H9 (cell line): ENCODE measurements at regions not wholly inside any gene's neighbourhood (a gene's known extent, or its start where the extent isn't known, plus 50 kb on each side); places are given as distances from the start of the nearest gene placed in this dataset.

ENCODE experiments used
- DNase-seq: peaks from one replicate; pipeline ENCODE4 v3.0.0-alpha.2; 2017
- H2AFZ ChIP-seq: one replicate; pipeline ENCODE4 v1.6.1; 2013; ENCODE audit warnings: mild to moderate bottlenecking, low read length, control low read depth, moderate library complexity
- H2AK5ac ChIP-seq: 2 replicates; pipeline ENCODE4 v1.6.1; 2013; ENCODE audit warnings: low read length, control low read depth, mixed read lengths; ENCODE audit not compliant: insufficient read length
- H2BK120ac ChIP-seq: one replicate; pipeline ENCODE4 v1.6.1; 2013; ENCODE audit warnings: low read depth, mild to moderate bottlenecking, low read length, control low read depth, inconsistent platforms; ENCODE audit not compliant: poor library complexity, severe bottlenecking
- H2BK12ac ChIP-seq: 2 replicates; pipeline ENCODE4 v1.6.1; 2013; ENCODE audit warnings: low read length, control low read depth, mixed read lengths, low read depth; ENCODE audit not compliant: insufficient read length
- H2BK15ac ChIP-seq: 2 replicates; pipeline ENCODE4 v1.6.1; 2013; ENCODE audit warnings: low read depth, low read length, control low read depth
- H2BK20ac ChIP-seq: one replicate; pipeline ENCODE4 v1.6.1; 2013; ENCODE audit warnings: low read depth, mild to moderate bottlenecking, low read length, control low read depth, inconsistent platforms; ENCODE audit not compliant: poor library complexity, severe bottlenecking
- H2BK5ac ChIP-seq: 2 replicates; pipeline ENCODE4 v1.6.1; 2013; ENCODE audit warnings: low read length, control low read depth, mixed read lengths; ENCODE audit not compliant: insufficient read length
- H3K14ac ChIP-seq: 2 replicates; pipeline ENCODE4 v1.6.1; 2013; ENCODE audit warnings: low read length, control low read depth; ENCODE audit not compliant: insufficient read depth
- H3K18ac ChIP-seq: 2 replicates; pipeline ENCODE4 v1.6.1; 2013; ENCODE audit warnings: low read depth, mild to moderate bottlenecking, mixed read lengths, low read length, control low read depth; ENCODE audit not compliant: insufficient read length
- H3K23ac ChIP-seq: 2 replicates; pipeline ENCODE4 v1.6.1; 2013; ENCODE audit warnings: low read length, control low read depth, mixed read lengths, low read depth; ENCODE audit not compliant: insufficient read length
- H3K23me2 ChIP-seq: 2 replicates; pipeline ENCODE4 v1.6.1; 2013; ENCODE audit warnings: low read depth, mild to moderate bottlenecking, mixed read lengths, low read length, control low read depth; ENCODE audit not compliant: insufficient read length, poor library complexity, severe bottlenecking
- H3K27ac ChIP-seq: 2 replicates; pipeline ENCODE4 v1.5.1; 2013; ENCODE audit warnings: low read length, control low read depth, mixed read lengths, low read depth; ENCODE audit not compliant: insufficient read length
- H3K27me3 ChIP-seq: 2 replicates; pipeline ENCODE4 v1.6.1; 2013; ENCODE audit warnings: low read length, control low read depth, inconsistent platforms; ENCODE audit not compliant: insufficient read depth
- H3K4ac ChIP-seq: 2 replicates; pipeline ENCODE4 v1.6.1; 2013; ENCODE audit warnings: low read depth, mild to moderate bottlenecking, control low read depth, inconsistent platforms, low read length, moderate library complexity
- H3K4me1 ChIP-seq: 2 replicates; pipeline ENCODE4 v1.6.1; 2013; ENCODE audit warnings: low read length, control low read depth, inconsistent platforms; ENCODE audit not compliant: insufficient read depth
- H3K4me2 ChIP-seq: 2 replicates; pipeline ENCODE4 v1.6.1; 2013; ENCODE audit warnings: low read length, control low read depth, mixed read lengths; ENCODE audit not compliant: insufficient read length, insufficient read depth
- H3K56ac ChIP-seq: 2 replicates; pipeline ENCODE4 v1.6.1; 2013; ENCODE audit warnings: low read depth, mild to moderate bottlenecking, mixed read lengths, low read length, control low read depth; ENCODE audit not compliant: insufficient read length
- H3K79me1 ChIP-seq: 2 replicates; pipeline ENCODE4 v1.6.1; 2013; ENCODE audit warnings: low read depth, mild to moderate bottlenecking, moderate library complexity, low read length, control low read depth, inconsistent platforms; ENCODE audit not compliant: insufficient read depth, poor library complexity, severe bottlenecking
- H3K79me2 ChIP-seq: 2 replicates; pipeline ENCODE4 v1.6.1; 2013; ENCODE audit warnings: low read length, control low read depth, inconsistent platforms; ENCODE audit not compliant: insufficient read depth
- H3K9ac ChIP-seq: 2 replicates; pipeline ENCODE4 v1.6.1; 2013; ENCODE audit warnings: low read length, control low read depth, mixed read lengths; ENCODE audit not compliant: insufficient read length; ENCODE audit errors: extremely low read depth
- H3K9me3 ChIP-seq: one replicate; pipeline ENCODE4 v1.6.1; 2013; ENCODE audit warnings: low read depth, low read length, inconsistent platforms; ENCODE audit not compliant: control insufficient read depth
- H3T11ph ChIP-seq: one replicate; pipeline ENCODE4 v1.6.1; 2013; ENCODE audit warnings: mild to moderate bottlenecking, low read length, control low read depth, inconsistent platforms
- H4K20me1 ChIP-seq: one replicate; pipeline ENCODE4 v1.6.1; 2013; ENCODE audit not compliant: control insufficient read depth, insufficient read length, insufficient read depth
- H4K5ac ChIP-seq: 2 replicates; pipeline ENCODE4 v1.6.1; 2013; ENCODE audit warnings: low read depth, mild to moderate bottlenecking, mixed read lengths, low read length, control low read depth; ENCODE audit not compliant: insufficient read length
- H4K8ac ChIP-seq: replicated peaks from 2 replicates; pipeline ENCODE4 v1.6.1; 2013; ENCODE audit warnings: low read length, control low read depth, mixed read lengths, low read depth; ENCODE audit not compliant: insufficient read length
- H4K91ac ChIP-seq: 2 replicates; pipeline ENCODE4 v1.6.1; 2013; ENCODE audit warnings: low read depth, mild to moderate bottlenecking, moderate library complexity, mixed read lengths, low read length, control low read depth; ENCODE audit not compliant: insufficient read length
- H3K27ac Mint-ChIP-seq, 3 experiments: 2 replicates in 2 of 3; 3 replicates in 1 of 3; pipeline ENCODE4 v1.8.0; 2020 to 2021; ENCODE audit warnings: mixed read lengths in 3 of 3, mild to moderate bottlenecking in 1 of 3, moderate library complexity in 1 of 3
- H3K27me3 Mint-ChIP-seq: 2 replicates; pipeline ENCODE4 v1.8.0; 2021; ENCODE audit warnings: low read depth, mild to moderate bottlenecking, moderate library complexity, mixed read lengths
- H3K36me3 Mint-ChIP-seq, 3 experiments: 2 replicates in 2 of 3; 3 replicates in 1 of 3; pipeline ENCODE4 v1.8.0; 2020 to 2021; ENCODE audit warnings: low read depth in 3 of 3, mixed read lengths in 3 of 3; ENCODE audit not compliant: insufficient read depth in 1 of 3
- H3K4me1 Mint-ChIP-seq, 2 experiments: 2 replicates each; pipeline ENCODE4 v1.8.0; 2020; ENCODE audit warnings: mixed read lengths in 2 of 2
- H3K4me3 Mint-ChIP-seq, 2 experiments: 2 replicates in 1 of 2; 3 replicates in 1 of 2; pipeline ENCODE4 v1.8.0; 2020 to 2021; ENCODE audit warnings: mild to moderate bottlenecking in 2 of 2, mixed read lengths in 2 of 2, moderate library complexity in 1 of 2
- H3K9me3 Mint-ChIP-seq, 2 experiments: 2 replicates in 1 of 2; 3 replicates in 1 of 2; pipeline ENCODE4 v1.8.0; 2020; ENCODE audit warnings: mild to moderate bottlenecking in 2 of 2, mixed read lengths in 2 of 2, moderate library complexity in 1 of 2
- CTCF ChIP-seq: fragments of 200-600 bp; sonication (generic); conservative IDR thresholded peaks from 3 replicates; pipeline ENCODE4 v1.8.0; 2021; ENCODE audit warnings: antibody characterized with exemption, mild to moderate bottlenecking
- WGBS: extraction: QIAGEN DNeasy Blood & Tissue Kit; methylation state at CpG from one replicate; pipeline ENCODE4 v1.1.7; 2013; ENCODE audit warnings: missing lambda C conversion rate, low lambda C conversion rate, mixed read lengths; ENCODE audit not compliant: insufficient read length; ENCODE audit errors: extremely low coverage; 5-methylcytosine and 5-hydroxymethylcytosine counted together

- Histone ChIP-seq H3K9me3 (no peaks in the 10 kb centered on the region), H3K4me1 (no peaks in the 10 kb centered on the region), H3K9ac (no peak overlapping the region), H3K27ac (no peak overlapping the region), H3K27me3 (no peaks in the 10 kb centered on the region), H3K23ac (no peak overlapping the region), H2BK120ac (no peak overlapping the region), H4K20me1 (no peaks in the 10 kb centered on the region), H3K18ac (no peak overlapping the region), H2BK5ac (no peak overlapping the region), H2BK15ac (no peak overlapping the region), H3K4ac (no peak overlapping the region), H4K8ac (no peak overlapping the region), H2BK12ac (no peak overlapping the region), H3K79me2 (no peaks in the 10 kb centered on the region), H3T11ph (no peak overlapping the region), H2AK5ac (no peak overlapping the region), H3K79me1 (no peaks in the 10 kb centered on the region), H3K56ac (no peak overlapping the region), H2AFZ (no peak overlapping the region), H2BK20ac (no peak overlapping the region), H4K91ac (no peak overlapping the region), H3K23me2 (no peaks in the 10 kb centered on the region), H3K14ac (no peak overlapping the region), H3K4me2 (no peak overlapping the region), H4K5ac (no peak overlapping the region)
- Mint-ChIP-seq H3K27me3 (peaks cover 58% of the 10 kb centered on the region), H3K4me3 (no peak overlapping the region), H3K4me1 (peaks cover 21 to 23% of the 10 kb centered on the region in 2 experiments), H3K36me3 (peaks cover 0 to 4% (median 2%) of the 10 kb centered on the region in 3 experiments; a peak in 4 of 7 replicates), H3K27ac (no peak overlapping the region), H3K9me3 (peaks cover 6 to 7% of the 10 kb centered on the region in 2 experiments)
- DNase-seq: no peak
- no peak for TF ChIP-seq CTCF
- WGBS: no CpG with 5 or more reads among the region's 5 CpGs
Observed at GRCh38 chr2:235206980-235207579, 255.3 kb downstream of the SH3BP4 start.
